ENCODE measurements at regions not wholly inside any gene's neighbourhood (a gene's known extent, or its start where the extent isn't known, plus 50 kb on each side); places are given as distances from the start of the nearest gene placed in this dataset.

DNA sequence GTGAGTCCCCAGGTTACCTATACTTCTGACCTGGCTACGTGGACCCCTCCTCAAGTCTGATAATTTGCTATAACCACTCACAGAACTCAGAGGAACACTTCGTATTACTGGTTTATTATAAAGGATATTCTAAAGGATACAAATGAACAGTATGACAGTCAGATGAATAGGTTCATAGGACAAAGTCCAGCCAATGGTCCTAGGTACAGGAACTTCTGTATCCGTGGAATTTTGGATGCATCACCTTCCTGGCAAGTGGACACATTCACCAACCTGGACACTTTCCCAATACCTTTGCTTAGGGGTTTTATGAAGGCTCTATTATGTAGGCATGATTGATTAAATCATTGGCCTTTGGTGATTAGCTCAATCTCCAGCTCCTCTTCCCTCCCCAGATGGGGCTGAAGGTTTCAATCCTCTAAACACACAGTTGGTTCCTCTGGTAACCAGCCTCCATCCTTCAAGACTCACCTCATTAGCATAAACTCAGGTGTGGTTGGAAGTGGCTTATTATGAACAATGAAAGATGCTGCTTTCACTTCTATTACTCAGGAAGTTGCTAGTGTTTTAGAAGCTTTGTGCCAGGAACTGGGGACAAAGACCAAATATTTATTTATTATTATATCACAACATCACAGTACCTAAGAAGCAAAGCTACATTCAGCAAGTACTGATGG lies 149.6 kb upstream of the ELL2 start:
- TF ChIP-seq CTCF (conservative IDR thresholded peaks at IDR 0.05), result no peak
- TF ChIP-seq ZFX (IDR thresholded peaks at IDR 0.05), result no peak

Data from C4-2B (cell line).